D721Med (cell line): ENCODE measurements at regions not wholly inside any gene's neighbourhood (a gene's known extent, or its start where the extent isn't known, plus 50 kb on each side); places are given as distances from the start of the nearest gene placed in this dataset.

Experiments
- DNase-seq: peaks from one replicate; pipeline ENCODE4 v3.0.0; 2011; ENCODE audit warnings: low spot score; ENCODE audit not compliant: insufficient read length
- FAIRE-seq: peaks from 2 replicates; lab custom pipeline; 2011; peaks lifted over from hg19 to GRCh38; lab: Jason Lieb, UNC
- TF ChIP-seq, protein P1 (sequence below): IDR thresholded peaks from 2 replicates; pipeline ENCODE4 v1.5.1; 2012; ENCODE audit warnings: mild to moderate bottlenecking, control low read depth; ENCODE audit not compliant: insufficient read depth; ENCODE audit errors: missing control alignments

DNA sequence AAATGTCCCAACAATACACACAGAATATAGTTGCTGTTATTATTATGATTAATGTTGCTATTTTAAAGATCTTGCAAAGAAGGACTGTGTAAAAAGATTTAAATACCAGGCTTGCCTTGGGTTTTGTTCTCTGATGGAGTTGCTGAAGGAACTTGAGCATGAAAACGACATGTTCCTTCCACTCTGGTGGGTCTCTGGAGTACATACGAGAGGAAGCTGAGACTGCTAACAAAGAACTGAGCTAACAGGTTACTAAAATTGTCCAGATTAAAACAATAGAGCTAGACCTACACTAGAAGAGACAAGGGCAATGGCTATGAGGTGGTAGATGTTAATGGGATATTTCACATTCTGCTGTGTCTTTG is 612.2 kb downstream of the TSN start:
- TF ChIP-seq, protein P1, sequence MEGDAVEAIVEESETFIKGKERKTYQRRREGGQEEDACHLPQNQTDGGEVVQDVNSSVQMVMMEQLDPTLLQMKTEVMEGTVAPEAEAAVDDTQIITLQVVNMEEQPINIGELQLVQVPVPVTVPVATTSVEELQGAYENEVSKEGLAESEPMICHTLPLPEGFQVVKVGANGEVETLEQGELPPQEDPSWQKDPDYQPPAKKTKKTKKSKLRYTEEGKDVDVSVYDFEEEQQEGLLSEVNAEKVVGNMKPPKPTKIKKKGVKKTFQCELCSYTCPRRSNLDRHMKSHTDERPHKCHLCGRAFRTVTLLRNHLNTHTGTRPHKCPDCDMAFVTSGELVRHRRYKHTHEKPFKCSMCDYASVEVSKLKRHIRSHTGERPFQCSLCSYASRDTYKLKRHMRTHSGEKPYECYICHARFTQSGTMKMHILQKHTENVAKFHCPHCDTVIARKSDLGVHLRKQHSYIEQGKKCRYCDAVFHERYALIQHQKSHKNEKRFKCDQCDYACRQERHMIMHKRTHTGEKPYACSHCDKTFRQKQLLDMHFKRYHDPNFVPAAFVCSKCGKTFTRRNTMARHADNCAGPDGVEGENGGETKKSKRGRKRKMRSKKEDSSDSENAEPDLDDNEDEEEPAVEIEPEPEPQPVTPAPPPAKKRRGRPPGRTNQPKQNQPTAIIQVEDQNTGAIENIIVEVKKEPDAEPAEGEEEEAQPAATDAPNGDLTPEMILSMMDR, result no peak
- DNase-seq, result no peak
- no peak for FAIRE-seq

DNA sequence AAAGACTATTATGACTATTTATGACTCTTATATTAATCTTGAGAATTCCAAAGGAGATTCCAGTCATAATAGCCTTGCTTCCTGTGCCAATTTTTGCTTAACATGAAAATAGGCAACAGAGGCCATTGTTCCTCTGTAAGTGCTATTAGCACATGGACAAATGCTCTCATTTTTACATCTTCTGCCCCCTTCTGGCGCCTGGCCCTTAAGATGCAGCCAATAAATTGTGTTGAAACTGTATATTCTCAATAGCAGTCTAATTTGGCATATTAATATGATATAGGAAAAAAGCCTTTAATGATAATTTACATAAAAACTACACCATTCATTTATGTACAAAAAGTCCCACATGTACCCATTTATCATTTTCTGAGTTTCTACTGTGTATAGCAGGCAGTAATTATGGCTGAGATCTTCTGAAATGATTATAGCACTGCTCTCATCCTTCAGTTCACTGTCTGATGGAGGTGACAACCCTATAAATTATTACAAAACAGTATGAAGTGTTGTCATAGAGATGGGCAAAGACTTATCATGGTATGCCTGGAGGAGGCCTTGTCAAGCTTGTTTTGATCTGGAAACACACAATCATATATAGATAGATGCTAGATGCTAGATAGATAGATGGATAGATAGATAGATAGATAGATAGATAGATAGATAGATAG is 613.3 kb downstream of the TSN start:
- DNase-seq, result no peak
- TF ChIP-seq, protein P1, result peak; percentile 29
- FAIRE-seq, result no peak

- TF ChIP-seq, protein P1, result no peak
- FAIRE-seq (no peak), DNase-seq (no peak)
Observed at GRCh38 chr2:122378521-122378920, 623.1 kb downstream of the TSN start.

GRCh38 chr2:122384768-122385333 is 629.4 kb downstream of the TSN start:
- no peak for DNase-seq
- TF ChIP-seq, protein P1, result no peak
- FAIRE-seq, result no peak

DNA sequence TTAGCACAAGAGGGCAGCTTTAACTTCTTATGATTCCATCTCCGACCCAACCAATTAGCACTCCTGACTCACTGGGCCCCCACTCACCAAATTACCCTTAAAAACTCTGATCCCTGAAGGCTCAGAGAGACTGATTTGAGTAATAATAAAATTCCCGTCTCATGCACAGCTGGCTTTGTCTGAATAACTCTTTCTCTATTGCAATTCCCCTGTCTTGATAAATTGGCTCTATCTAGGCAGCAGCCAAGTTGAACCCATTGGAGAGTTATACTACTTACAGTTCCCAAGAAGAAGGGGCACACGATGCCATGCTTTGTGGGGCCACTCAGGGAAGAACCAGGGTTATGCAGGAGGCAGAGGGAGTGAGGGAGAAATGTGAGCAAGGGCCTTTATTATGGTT is 632.8 kb downstream of the TSN start:
- no peak for DNase-seq
- FAIRE-seq, result no peak
- TF ChIP-seq, protein P1, result no peak

- TF ChIP-seq, protein P1, result no peak
- no peak for FAIRE-seq
- DNase-seq, result no peak
Observed at GRCh38 chr2:122389694-122390093, 634.2 kb downstream of the TSN start.

- FAIRE-seq (no peak), DNase-seq (no peak)
- TF ChIP-seq, protein P1, result no peak
Observed at GRCh38 chr2:122390406-122390805, 635.0 kb downstream of the TSN start.
